K562 (cell line): ENCODE measurements at regions not wholly inside any gene's neighbourhood (a gene's known extent, or its start where the extent isn't known, plus 50 kb on each side); places are given as distances from the start of the nearest gene placed in this dataset.

Experiments
- CEBPB ChIP-seq: fragments of 450-650 bp; IDR thresholded peaks from 2 replicates; pipeline ENCODE4 v1.6.1; 2016; ENCODE audit warnings: missing genetic modification characterization, missing compliant biosample characterization
- CTBP1 ChIP-seq: fragments of 450-650 bp; IDR thresholded peaks from 2 replicates; pipeline ENCODE4 v1.6.1; 2016; ENCODE audit warnings: borderline replicate concordance
- CUX1 ChIP-seq: fragments of 200-800 bp; sonication (Bioruptor generic); IDR thresholded peaks from 2 replicates; pipeline ENCODE4 v1.6.1; 2016; ENCODE audit warnings: missing genetic modification characterization, missing compliant biosample characterization
- FOXA1 ChIP-seq: fragments of 450-650 bp; IDR thresholded peaks from 2 replicates; pipeline ENCODE4 v1.6.1; 2016; ENCODE audit warnings: mild to moderate bottlenecking, borderline replicate concordance
- RCOR1 ChIP-seq, 2 experiments: IDR thresholded peaks; 2 replicates each; pipeline ENCODE4 v1.6.1; 2012; ENCODE audit warnings: low read depth in 2 of 2, low read length in 2 of 2, borderline replicate concordance in 1 of 2, improper control_type of control experiment in 1 of 2
- TCF15 ChIP-seq: fragments of 250-450 bp; sonication (Bioruptor Pico); IDR thresholded peaks from 2 replicates; pipeline ENCODE4 v1.8.0; 2022; ENCODE audit warnings: moderate library complexity, mild to moderate bottlenecking, inconsistent platforms
- USF2 ChIP-seq: sonication (generic); formaldehyde crosslinking; IDR thresholded peaks from 2 replicates; pipeline ENCODE4 v1.5.0; 2020; ENCODE audit warnings: missing genetic modification reagents
- ZC3H8 ChIP-seq: fragments of 450-650 bp; IDR thresholded peaks from 2 replicates; pipeline ENCODE4 v1.6.1; 2017
- ZHX1 ChIP-seq: fragments of 150-350 bp; conservative IDR thresholded peaks from 2 replicates; pipeline ENCODE4 v1.6.1; 2014; ENCODE audit warnings: low read length
- ZNF224 ChIP-seq: sonication (generic); formaldehyde crosslinking; IDR thresholded peaks from 2 replicates; pipeline ENCODE4 v1.8.0; 2022; ENCODE audit warnings: mild to moderate bottlenecking, missing genetic modification reagents
- ZNF239 ChIP-seq: fragments of 250-450 bp; sonication (Bioruptor Pico); IDR thresholded peaks from 2 replicates; pipeline ENCODE4 v1.4.0; 2020; ENCODE audit warnings: mild to moderate bottlenecking
- ZNF507 ChIP-seq: conservative IDR thresholded peaks from 2 replicates; pipeline ENCODE4 v1.6.1; 2017; ENCODE audit warnings: missing genetic modification characterization, missing compliant biosample characterization
- ZNF592 ChIP-seq: fragments of 450-650 bp; IDR thresholded peaks from 2 replicates; pipeline ENCODE4 v1.6.1; 2017; ENCODE audit warnings: antibody characterized with exemption, mild to moderate bottlenecking
- ZNF696 ChIP-seq: fragments of 250-450 bp; sonication (Bioruptor Pico); conservative IDR thresholded peaks from 2 replicates; pipeline ENCODE4 v1.4.0; 2020; ENCODE audit warnings: mild to moderate bottlenecking, moderate library complexity

- peak; percentile 47; the same call in 1 of the 2 replicates for TF ChIP-seq ZNF592
- no peak for TF ChIP-seq ZHX1
- TF ChIP-seq CTBP1: peak; percentile 81
- no peak for TF ChIP-seq CUX1 (CRISPR knock-in tag)
- TF ChIP-seq ZNF507 (tag): no peak
- no peak for TF ChIP-seq TCF15 (CRISPR knock-in tag)
- 0 out of 2 replicates have a peak, but pooled peaks have one; percentile 23 for TF ChIP-seq CEBPB
- TF ChIP-seq RCOR1 (IDR thresholded peaks at IDR 0.05; ENCODE audit: borderline replicate concordance in 1 of 2, low read depth in 2 of 2, low read length in 2 of 2): 0 out of 4 replicates have a peak, but pooled peaks of 1 of the 2 experiments have one; percentile 6
- no peak for TF ChIP-seq FOXA1
- TF ChIP-seq ZNF696 (CRISPR knock-in tag): no peak
- TF ChIP-seq ZNF224 (CRISPR knock-in tag): no peak
- no peak for TF ChIP-seq ZC3H8
- no peak for TF ChIP-seq ZNF239 (CRISPR knock-in tag)
- TF ChIP-seq USF2: no peak
Observed at GRCh38 chr5:81852291-81853029, 101.6 kb upstream of the SSBP2 start (continued).
